Body of pancreas (tissue), 4 donors: ENCODE measurements at regions not wholly inside any gene's neighbourhood (a gene's known extent, or its start where the extent isn't known, plus 50 kb on each side); places are given as distances from the start of the nearest gene placed in this dataset.

Experiments used
- ATAC-seq: fragments of 150-250 bp; one replicate; pipeline ENCODE4 v1.9.1; 2016
- DNase-seq, 4 donors: peaks; one replicate each; pipeline ENCODE4 v3.0.0-alpha.2; 2019
- H3K27ac ChIP-seq, 4 donors: fragments of 200-600 bp; sonication (generic); 1 replicate in 3 of 4; 2 replicates in 1 of 4; pipeline versions ENCODE4 v1.5.1 to v1.6.1; 2016 to 2019; ENCODE audit warnings: mild to moderate bottlenecking in 1 of 4, mixed read lengths in 1 of 4, moderate library complexity in 1 of 4
- H3K27me3 ChIP-seq, 2 donors: fragments of 200-600 bp; sonication (generic); one replicate each; pipeline ENCODE4 v1.6.0; 2016; ENCODE audit warnings: mild to moderate bottlenecking in 1 of 2
- H3K36me3 ChIP-seq, 2 donors: fragments of 200-600 bp; sonication (generic); replicated peaks in 1 of 2; 2 replicates each; pipeline ENCODE4 v1.5.1; 2016; ENCODE audit warnings: low read depth in 2 of 2; ENCODE audit not compliant: insufficient read depth in 1 of 2
- H3K4me1 ChIP-seq: fragments of 200-600 bp; sonication (generic); one replicate; pipeline ENCODE4 v1.6.0; 2016
- H3K4me3 ChIP-seq, 2 donors: fragments of 200-600 bp; sonication (generic); 1 replicate in 1 of 2; 2 replicates in 1 of 2; pipeline ENCODE4 v1.5.1; 2016 to 2019
- H3K9me3 ChIP-seq, 3 donors: fragments of 200-600 bp; sonication (generic); 1 replicate in 2 of 3; 2 replicates in 1 of 3; pipeline ENCODE4 v1.5.1; 2016
- POLR2A ChIP-seq, 3 donors: fragments of 450-650 bp; IDR thresholded peaks; one replicate each; pipeline ENCODE4 v1.6.1; 2016; ENCODE audit warnings: antibody characterized with exemption in 3 of 3, mild to moderate bottlenecking in 2 of 3
- WGBS, 2 donors: methylation state at CpG; one replicate each; pipeline ENCODE4 v1.1.5; 2017; 5-methylcytosine and 5-hydroxymethylcytosine counted together
- intact Hi-C: fragments of 100-400 bp; cut with DNase I; formaldehyde crosslinking; loops from one replicate; pipeline ENCODE4 v1.15.1; 2023
- TF ChIP-seq, protein P1 (sequence below), 7 experiments: fragments of 450-650 bp in 4 of 7; fragments of 200-600 bp in 3 of 7; sonication (generic) in 3 of 7; IDR thresholded peaks; one replicate each; pipeline ENCODE4 v1.5.1; 2016 to 2019; ENCODE audit warnings: antibody characterized with exemption in 7 of 7

DNA sequence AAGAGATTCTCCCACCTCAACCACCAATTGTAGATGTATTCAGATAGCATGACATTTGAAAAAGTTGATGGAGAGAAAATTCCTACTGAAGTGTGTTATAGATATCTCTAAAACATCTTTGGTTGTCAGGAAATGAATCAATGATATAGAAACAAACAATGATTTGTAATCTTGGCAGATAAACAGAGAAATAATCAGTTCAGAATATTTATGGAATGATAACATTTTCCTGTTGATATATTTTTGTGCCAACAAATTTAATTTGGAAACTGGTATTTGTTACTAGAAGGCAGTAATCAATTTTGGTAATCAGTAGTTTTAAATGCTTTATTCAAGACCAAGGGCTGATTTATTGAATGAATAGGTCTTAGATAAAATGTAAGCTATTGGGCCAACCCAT, 695.6 kb downstream of the USP25 start:
- H3K4me3 ChIP-seq, result no peak overlapping the region
- H3K27ac ChIP-seq, result no peak overlapping the region
- ATAC-seq (no peak), DNase-seq (no peak)
- no peaks in the 10 kb centered on the region for H3K27me3 ChIP-seq
- peaks cover 5% of the 10 kb centered on the region for H3K4me1 ChIP-seq
- no peaks in the 10 kb centered on the region for H3K9me3 ChIP-seq
- intact Hi-C loops, result no loop called here
- no peaks in the 10 kb centered on the region for H3K36me3 ChIP-seq
- TF ChIP-seq, protein P1, sequence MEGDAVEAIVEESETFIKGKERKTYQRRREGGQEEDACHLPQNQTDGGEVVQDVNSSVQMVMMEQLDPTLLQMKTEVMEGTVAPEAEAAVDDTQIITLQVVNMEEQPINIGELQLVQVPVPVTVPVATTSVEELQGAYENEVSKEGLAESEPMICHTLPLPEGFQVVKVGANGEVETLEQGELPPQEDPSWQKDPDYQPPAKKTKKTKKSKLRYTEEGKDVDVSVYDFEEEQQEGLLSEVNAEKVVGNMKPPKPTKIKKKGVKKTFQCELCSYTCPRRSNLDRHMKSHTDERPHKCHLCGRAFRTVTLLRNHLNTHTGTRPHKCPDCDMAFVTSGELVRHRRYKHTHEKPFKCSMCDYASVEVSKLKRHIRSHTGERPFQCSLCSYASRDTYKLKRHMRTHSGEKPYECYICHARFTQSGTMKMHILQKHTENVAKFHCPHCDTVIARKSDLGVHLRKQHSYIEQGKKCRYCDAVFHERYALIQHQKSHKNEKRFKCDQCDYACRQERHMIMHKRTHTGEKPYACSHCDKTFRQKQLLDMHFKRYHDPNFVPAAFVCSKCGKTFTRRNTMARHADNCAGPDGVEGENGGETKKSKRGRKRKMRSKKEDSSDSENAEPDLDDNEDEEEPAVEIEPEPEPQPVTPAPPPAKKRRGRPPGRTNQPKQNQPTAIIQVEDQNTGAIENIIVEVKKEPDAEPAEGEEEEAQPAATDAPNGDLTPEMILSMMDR (IDR thresholded peaks at IDR 0.05), result no peak
- TF ChIP-seq POLR2A (IDR thresholded peaks at IDR 0.05), result no peak

DNA sequence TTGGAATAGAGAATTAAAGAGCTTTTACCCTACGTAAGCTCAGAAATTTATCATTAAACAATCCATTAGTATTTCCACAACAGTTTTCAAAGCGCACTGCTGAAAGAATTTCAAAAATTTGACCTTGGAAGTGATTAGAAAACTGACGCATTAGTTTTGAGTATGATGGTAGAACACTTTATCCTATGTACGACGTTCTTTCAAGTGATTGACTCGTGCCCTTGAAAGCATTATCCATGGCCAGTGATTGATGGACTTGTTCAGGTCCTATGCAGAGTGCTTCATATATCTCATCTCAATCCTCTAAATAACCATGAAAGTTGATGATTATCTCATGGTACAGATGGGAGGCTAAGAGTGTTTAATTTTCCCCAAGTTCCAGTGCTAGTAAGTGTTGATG, 697.2 kb downstream of the USP25 start:
- TF ChIP-seq, protein P1 (IDR thresholded peaks at IDR 0.05), result no peak
- TF ChIP-seq POLR2A (IDR thresholded peaks at IDR 0.05), result no peak
- DNase-seq (no peak), ATAC-seq (no peak)
- no peaks in the 10 kb centered on the region for H3K36me3 ChIP-seq
- H3K27ac ChIP-seq, result no peak overlapping the region
- H3K4me1 ChIP-seq, result no peaks in the 10 kb centered on the region
- WGBS, 2 donors, result 39 to 60% methylated on average over 6 of the region's 6 CpGs
- intact Hi-C loops, result no loop called here
- no peak overlapping the region for H3K4me3 ChIP-seq
- H3K27me3 ChIP-seq, result no peaks in the 10 kb centered on the region
- H3K9me3 ChIP-seq, result no peaks in the 10 kb centered on the region

DNA sequence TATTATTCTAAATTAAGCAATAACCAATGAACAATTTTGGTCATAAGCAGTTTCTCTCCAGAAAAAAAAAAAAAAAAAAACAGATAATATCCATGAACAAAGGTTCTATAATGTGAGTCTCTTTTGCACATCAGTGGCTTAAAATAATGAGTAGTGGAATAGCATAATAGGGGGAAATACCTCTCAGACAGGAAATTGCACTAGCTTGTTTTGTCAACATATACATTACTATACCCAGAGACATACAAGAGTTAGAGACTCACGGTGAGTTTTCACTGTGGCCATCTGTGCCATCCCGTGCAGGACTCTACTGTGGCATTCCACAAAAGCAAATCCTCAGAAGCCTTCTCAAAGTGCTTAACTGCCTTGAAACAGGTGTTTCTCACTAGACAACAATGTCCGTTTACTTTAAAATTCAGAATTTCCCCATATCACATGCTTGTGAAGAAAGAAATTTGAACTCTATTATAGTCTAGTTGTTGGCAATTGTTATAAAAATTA, 697.9 kb downstream of the USP25 start:
- DNase-seq (no peak), ATAC-seq (no peak)
- no peak overlapping the region for H3K27ac ChIP-seq
- no peaks in the 10 kb centered on the region for H3K27me3 ChIP-seq
- no peak overlapping the region for H3K4me3 ChIP-seq
- H3K9me3 ChIP-seq, result no peaks in the 10 kb centered on the region
- 80 to 89% methylated on average over 3 of the region's 3 CpGs for WGBS, 2 donors
- intact Hi-C loops, result no loop called here
- TF ChIP-seq, protein P1 (IDR thresholded peaks at IDR 0.05), result no peak
- no peak for TF ChIP-seq POLR2A (IDR thresholded peaks at IDR 0.05)
- no peaks in the 10 kb centered on the region for H3K36me3 ChIP-seq
- no peaks in the 10 kb centered on the region for H3K4me1 ChIP-seq

- H3K27ac ChIP-seq, result no peak overlapping the region
- no peaks in the 10 kb centered on the region for H3K4me1 ChIP-seq
- no peaks in the 10 kb centered on the region for H3K9me3 ChIP-seq
- intact Hi-C loops, result no loop called here
- no peaks in the 10 kb centered on the region for H3K36me3 ChIP-seq
- DNase-seq (no peak), ATAC-seq (no peak)
- no peak for TF ChIP-seq POLR2A (IDR thresholded peaks at IDR 0.05)
- TF ChIP-seq, protein P1 (IDR thresholded peaks at IDR 0.05), result no peak
- WGBS, 2 donors, result 74 to 88% methylated on average over 1 of the region's 1 CpG
- H3K4me3 ChIP-seq, result no peak overlapping the region
- no peaks in the 10 kb centered on the region for H3K27me3 ChIP-seq
Measured at GRCh38 chr21:16437586-16437985, 707.8 kb downstream of the USP25 start.

DNA sequence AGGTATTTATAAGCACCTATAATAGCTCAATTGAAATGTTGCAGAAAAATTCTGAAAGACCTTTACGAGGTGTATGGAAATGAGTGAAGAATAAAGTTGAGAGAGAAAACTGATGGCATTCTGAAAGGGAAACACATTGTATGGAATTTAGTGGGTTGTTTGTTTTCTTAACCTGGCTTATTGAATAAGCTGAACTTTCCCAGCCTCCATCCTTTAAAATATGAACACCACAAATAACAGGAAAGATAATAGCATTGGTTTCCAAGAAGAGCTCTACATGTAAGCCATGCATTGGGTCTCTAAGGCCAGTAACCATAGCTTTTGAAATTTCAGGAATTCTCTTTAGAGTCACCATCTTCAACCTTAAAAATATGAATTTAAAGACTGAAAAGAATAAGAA, 709.0 kb downstream of the USP25 start:
- no peaks in the 10 kb centered on the region for H3K9me3 ChIP-seq
- H3K27ac ChIP-seq, result no peak overlapping the region
- H3K36me3 ChIP-seq, result no peaks in the 10 kb centered on the region
- no peak for DNase-seq
- intact Hi-C loops, result no loop called here
- ATAC-seq, result no peak
- H3K27me3 ChIP-seq, result no peaks in the 10 kb centered on the region
- TF ChIP-seq POLR2A (IDR thresholded peaks at IDR 0.05), result no peak
- TF ChIP-seq, protein P1 (IDR thresholded peaks at IDR 0.05), result no peak
- WGBS, 2 donors, result 97 to 100% methylated on average over 1 of the region's 1 CpG
- no peaks in the 10 kb centered on the region for H3K4me1 ChIP-seq
- H3K4me3 ChIP-seq, result no peak overlapping the region
